GM23248 (cell line): ENCODE measurements at regions not wholly inside any gene's neighbourhood (a gene's known extent, or its start where the extent isn't known, plus 50 kb on each side); places are given as distances from the start of the nearest gene placed in this dataset.

ENCODE experiments used
- EZH2 ChIP-seq: fragments of 200-600 bp; sonication (generic); IDR thresholded peaks from 2 replicates; pipeline ENCODE4 v1.6.1; 2018; ENCODE audit warnings: antibody characterized with exemption, mild to moderate bottlenecking; ENCODE audit not compliant: insufficient read depth, poor library complexity, severe bottlenecking
- EZH2phosphoT487 ChIP-seq: fragments of 200-600 bp; sonication (generic); IDR thresholded peaks from 2 replicates; pipeline ENCODE4 v1.6.1; 2018; ENCODE audit warnings: antibody characterized with exemption, moderate library complexity, mild to moderate bottlenecking, low read depth; ENCODE audit not compliant: insufficient read depth

DNA sequence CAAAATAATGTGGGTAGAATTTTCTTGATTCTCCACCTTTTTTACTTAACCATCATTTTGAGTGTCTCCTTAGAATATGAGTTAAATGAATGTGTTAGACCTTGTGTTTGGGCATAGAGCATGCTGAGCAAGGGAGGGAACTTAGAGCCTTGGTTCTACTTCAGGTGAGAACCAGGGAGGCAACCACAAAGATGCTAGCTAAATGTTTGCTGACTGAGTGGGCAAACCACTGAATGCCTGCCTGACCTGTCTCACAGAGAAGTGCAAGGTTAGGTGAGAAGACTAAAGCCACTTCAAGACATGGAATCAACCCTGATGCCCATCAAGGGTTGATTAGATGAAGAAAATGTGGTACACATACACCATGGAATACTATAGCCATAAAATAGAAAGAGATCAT, 242.6 kb upstream of the ZNF32 start:
- no peak for TF ChIP-seq EZH2phosphoT487
- no peak for TF ChIP-seq EZH2
